ENCODE measurements at regions not wholly inside any gene's neighbourhood (a gene's known extent, or its start where the extent isn't known, plus 50 kb on each side); places are given as distances from the start of the nearest gene placed in this dataset.

DNA sequence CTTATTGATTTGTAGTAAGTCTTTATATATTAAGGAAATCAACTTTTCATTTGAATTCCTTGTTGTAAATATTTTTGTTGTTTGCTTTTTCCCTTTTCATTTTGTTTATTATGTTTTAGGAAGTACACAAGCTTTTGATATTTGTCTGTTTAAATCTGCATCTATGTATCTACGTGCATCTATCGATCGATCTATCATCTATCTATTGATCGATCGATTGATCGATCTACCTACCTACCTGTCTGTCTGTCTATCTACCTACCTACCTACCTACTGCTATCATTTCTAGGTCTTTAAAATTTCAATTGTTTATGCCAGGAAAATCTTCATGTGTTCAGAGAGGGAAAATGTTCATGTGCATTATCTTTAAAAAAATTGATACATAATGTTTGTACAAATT lies 216.8 kb upstream of the MTPN start:
- no peak for TF ChIP-seq POLR2A (IDR thresholded peaks at IDR 0.05; ENCODE audit: low read length)
- no peak for TF ChIP-seq EP300 (IDR thresholded peaks at IDR 0.05)
- TF ChIP-seq, protein P1, sequence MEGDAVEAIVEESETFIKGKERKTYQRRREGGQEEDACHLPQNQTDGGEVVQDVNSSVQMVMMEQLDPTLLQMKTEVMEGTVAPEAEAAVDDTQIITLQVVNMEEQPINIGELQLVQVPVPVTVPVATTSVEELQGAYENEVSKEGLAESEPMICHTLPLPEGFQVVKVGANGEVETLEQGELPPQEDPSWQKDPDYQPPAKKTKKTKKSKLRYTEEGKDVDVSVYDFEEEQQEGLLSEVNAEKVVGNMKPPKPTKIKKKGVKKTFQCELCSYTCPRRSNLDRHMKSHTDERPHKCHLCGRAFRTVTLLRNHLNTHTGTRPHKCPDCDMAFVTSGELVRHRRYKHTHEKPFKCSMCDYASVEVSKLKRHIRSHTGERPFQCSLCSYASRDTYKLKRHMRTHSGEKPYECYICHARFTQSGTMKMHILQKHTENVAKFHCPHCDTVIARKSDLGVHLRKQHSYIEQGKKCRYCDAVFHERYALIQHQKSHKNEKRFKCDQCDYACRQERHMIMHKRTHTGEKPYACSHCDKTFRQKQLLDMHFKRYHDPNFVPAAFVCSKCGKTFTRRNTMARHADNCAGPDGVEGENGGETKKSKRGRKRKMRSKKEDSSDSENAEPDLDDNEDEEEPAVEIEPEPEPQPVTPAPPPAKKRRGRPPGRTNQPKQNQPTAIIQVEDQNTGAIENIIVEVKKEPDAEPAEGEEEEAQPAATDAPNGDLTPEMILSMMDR (IDR thresholded peaks at IDR 0.05), result no peak
- TF ChIP-seq RNF2 (IDR thresholded peaks at IDR 0.05; ENCODE audit: borderline replicate concordance, low read depth), result no peak
- no peak for TF ChIP-seq RFX5 (IDR thresholded peaks at IDR 0.05)
- no peak for TF ChIP-seq PBX3 (IDR thresholded peaks at IDR 0.05)
- no peak for TF ChIP-seq PHF8 (IDR thresholded peaks at IDR 0.05; ENCODE audit: borderline replicate concordance, low read depth)
- no peak for TF ChIP-seq SMC3 (IDR thresholded peaks at IDR 0.05)
- TF ChIP-seq HOXB5 (CRISPR knock-in tag; IDR thresholded peaks at IDR 0.05), result no peak
- TF ChIP-seq NFE2L2 (conservative IDR thresholded peaks at IDR 0.05; ENCODE audit: low read length), result no peak
- no peak for TF ChIP-seq BCL3 (IDR thresholded peaks at IDR 0.05)
- no peak for TF ChIP-seq MAZ (IDR thresholded peaks at IDR 0.05; ENCODE audit: borderline replicate concordance, low read depth, low read length)
- no peak for TF ChIP-seq USF2 (IDR thresholded peaks at IDR 0.05)
